ENCODE measurements at regions not wholly inside any gene's neighbourhood (a gene's known extent, or its start where the extent isn't known, plus 50 kb on each side); places are given as distances from the start of the nearest gene placed in this dataset.

GRCh38 chrX:11908371-11908770 lies 150.3 kb downstream of the MSL3 start:
- TF ChIP-seq, protein P1, sequence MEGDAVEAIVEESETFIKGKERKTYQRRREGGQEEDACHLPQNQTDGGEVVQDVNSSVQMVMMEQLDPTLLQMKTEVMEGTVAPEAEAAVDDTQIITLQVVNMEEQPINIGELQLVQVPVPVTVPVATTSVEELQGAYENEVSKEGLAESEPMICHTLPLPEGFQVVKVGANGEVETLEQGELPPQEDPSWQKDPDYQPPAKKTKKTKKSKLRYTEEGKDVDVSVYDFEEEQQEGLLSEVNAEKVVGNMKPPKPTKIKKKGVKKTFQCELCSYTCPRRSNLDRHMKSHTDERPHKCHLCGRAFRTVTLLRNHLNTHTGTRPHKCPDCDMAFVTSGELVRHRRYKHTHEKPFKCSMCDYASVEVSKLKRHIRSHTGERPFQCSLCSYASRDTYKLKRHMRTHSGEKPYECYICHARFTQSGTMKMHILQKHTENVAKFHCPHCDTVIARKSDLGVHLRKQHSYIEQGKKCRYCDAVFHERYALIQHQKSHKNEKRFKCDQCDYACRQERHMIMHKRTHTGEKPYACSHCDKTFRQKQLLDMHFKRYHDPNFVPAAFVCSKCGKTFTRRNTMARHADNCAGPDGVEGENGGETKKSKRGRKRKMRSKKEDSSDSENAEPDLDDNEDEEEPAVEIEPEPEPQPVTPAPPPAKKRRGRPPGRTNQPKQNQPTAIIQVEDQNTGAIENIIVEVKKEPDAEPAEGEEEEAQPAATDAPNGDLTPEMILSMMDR (IDR thresholded peaks at IDR 0.05), result peak; percentile 53
- TF ChIP-seq ZFX (IDR thresholded peaks at IDR 0.05; ENCODE audit: borderline replicate concordance), result no peak
- no peak overlapping the region for H3K27ac ChIP-seq

DNA sequence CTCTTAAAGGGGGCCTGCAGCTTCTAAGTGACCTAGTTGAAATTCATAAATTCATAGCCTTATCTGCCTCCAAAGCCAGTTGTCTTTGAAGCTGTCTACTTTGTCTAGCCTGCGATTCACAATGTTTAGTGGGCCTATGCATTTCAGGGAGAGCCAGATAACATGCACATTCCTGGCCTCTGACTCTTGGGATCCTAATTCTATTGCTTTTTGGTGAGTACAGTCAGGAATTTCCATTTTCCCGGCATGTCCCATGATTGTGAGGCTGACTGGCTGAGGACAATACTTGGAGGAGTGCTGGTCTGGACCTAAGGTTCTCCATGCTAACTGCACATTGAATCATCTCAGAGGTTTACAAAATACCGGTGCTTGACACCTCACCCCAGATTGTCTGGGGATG lies 155.0 kb downstream of the MSL3 start:
- H3K27ac ChIP-seq, result no peak overlapping the region
- no peak for TF ChIP-seq ZFX (IDR thresholded peaks at IDR 0.05; ENCODE audit: borderline replicate concordance)
- TF ChIP-seq, protein P1 (IDR thresholded peaks at IDR 0.05), result no peak

DNA sequence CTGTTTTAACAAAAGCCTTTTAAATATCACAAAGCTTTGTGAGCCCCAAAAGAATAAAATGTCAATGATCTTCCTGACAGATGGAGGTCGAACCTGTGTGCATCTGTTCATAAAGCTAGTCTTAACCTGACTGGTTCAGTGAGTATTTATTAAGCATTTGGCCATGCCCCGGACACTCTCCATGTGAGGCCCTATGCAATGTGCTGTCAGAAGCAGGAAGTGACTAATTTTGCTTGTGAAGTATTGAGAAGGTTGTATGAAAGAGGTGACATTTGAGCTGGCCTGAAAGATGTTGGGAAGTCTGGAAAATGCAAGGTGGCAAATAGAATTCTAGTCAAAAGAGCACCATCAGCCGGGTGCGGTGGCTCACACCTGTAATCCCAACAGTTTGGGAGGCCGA lies 171.4 kb downstream of the MSL3 start:
- no peak overlapping the region for H3K27ac ChIP-seq
- TF ChIP-seq, protein P1 (IDR thresholded peaks at IDR 0.05), result no peak
- TF ChIP-seq ZFX (IDR thresholded peaks at IDR 0.05; ENCODE audit: borderline replicate concordance), result no peak

DNA sequence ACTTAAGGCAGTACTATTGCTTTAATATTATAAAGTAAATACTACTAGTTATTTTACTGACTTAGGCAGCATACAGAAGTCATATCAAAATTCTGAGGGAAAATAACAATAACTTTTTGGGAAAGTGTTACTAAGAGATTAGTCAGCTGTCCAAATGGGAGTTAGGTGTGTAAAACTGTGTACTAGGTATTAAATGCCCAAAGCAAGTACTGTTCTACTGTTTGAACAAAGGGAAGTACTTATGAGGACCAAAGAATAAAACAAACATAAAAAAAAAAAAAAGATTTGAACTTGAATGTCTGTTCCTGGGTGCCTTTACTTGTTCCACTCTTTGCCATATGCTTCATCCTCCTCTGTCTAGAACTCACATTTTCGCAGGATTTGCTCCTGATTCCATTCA lies 174.4 kb downstream of the MSL3 start:
- TF ChIP-seq, protein P1 (IDR thresholded peaks at IDR 0.05), result no peak
- TF ChIP-seq ZFX (IDR thresholded peaks at IDR 0.05; ENCODE audit: borderline replicate concordance), result no peak
- H3K27ac ChIP-seq, result no peak overlapping the region

DNA sequence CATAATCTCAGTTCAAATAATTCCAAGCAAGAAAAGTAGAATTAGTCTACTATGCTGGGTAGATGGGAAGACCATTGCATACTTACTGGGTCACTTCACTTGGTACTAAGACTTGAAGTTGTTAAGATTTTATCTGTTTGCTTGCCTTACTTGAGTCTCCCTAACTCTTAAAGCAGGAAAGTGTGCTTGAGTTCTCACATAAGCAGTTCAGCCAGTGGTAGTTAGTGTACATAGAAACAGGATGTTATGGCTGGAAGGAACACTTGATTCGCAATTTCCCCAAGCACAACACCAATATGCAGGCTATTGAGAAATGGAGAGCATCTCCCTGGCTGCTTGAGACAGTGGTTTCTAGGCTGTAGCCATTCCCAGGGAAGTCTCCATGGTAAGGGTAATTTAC lies 176.1 kb downstream of the MSL3 start:
- TF ChIP-seq, protein P1 (IDR thresholded peaks at IDR 0.05), result no peak
- no peak for TF ChIP-seq ZFX (IDR thresholded peaks at IDR 0.05; ENCODE audit: borderline replicate concordance)
- H3K27ac ChIP-seq, result no peak overlapping the region

- TF ChIP-seq, protein P1 (IDR thresholded peaks at IDR 0.05), result no peak
- no peak overlapping the region for H3K27ac ChIP-seq
These were observed 183.5 kb downstream of the MSL3 start for GRCh38 chrX:11941571-11941970.

DNA sequence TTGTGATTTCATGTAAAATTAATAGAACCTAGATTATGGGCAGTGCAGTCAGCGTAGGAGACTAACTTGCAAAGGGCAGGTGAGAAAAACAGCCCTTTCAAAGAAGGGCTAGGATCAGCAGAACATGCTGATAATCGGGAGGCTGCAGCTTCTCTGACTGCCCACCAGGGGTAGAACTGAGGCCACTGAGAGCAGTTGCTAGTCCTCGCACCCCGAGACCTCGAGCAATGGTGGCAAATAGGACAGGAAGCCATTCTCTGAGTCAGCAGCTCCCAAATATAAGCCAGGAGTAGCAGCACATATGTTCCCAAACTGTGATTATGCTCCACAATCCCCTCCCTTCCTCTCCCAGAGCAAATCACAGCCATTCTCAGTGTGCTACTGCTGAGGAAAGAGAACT lies 186.5 kb downstream of the MSL3 start:
- H3K27ac ChIP-seq, result no peak overlapping the region
- TF ChIP-seq ZFX (IDR thresholded peaks at IDR 0.05; ENCODE audit: borderline replicate concordance), result no peak
- TF ChIP-seq, protein P1 (IDR thresholded peaks at IDR 0.05), result peak; percentile 23
